ENCODE measurements at regions not wholly inside any gene's neighbourhood (a gene's known extent, or its start where the extent isn't known, plus 50 kb on each side); places are given as distances from the start of the nearest gene placed in this dataset.

- no peak for TF ChIP-seq CTCF (IDR thresholded peaks at IDR 0.05)
- TF ChIP-seq EZH2 (IDR thresholded peaks at IDR 0.05), result no peak
Measured at GRCh38 chr3:162441716-162442115, 945.1 kb downstream of the OTOL1 start.
